AML-193 (cell line): ENCODE measurements at regions not wholly inside any gene's neighbourhood (a gene's known extent, or its start where the extent isn't known, plus 50 kb on each side); places are given as distances from the start of the nearest gene placed in this dataset.
"Not testable (repeated sequence)": the region's sequence is repeated elsewhere in the genome, so short reads cannot be mapped to it uniquely, and the experiment has no call there.

Source experiments
- DNase-seq, 2 experiments: peaks; one replicate each; lab custom pipeline; 2025; lab: John Stamatoyannopoulos, UW

- DNase-seq, result no peak
These were observed 222.4 kb upstream of the IRS2 start for GRCh38 chr13:110008816-110009215.

- no peak for DNase-seq
These were observed 219.9 kb upstream of the IRS2 start for GRCh38 chr13:110006304-110006703.

GRCh38 chr13:110005563-110005962 lies 219.2 kb upstream of the IRS2 start:
- no peak for DNase-seq

- no peak for DNase-seq
These were observed 218.4 kb upstream of the IRS2 start for GRCh38 chr13:110004814-110005213.

- no peak for DNase-seq
These were observed 215.4 kb upstream of the IRS2 start for GRCh38 chr13:110001670-110002275.

- DNase-seq, result no peak
These were observed 214.4 kb upstream of the IRS2 start for GRCh38 chr13:110000534-110001345.

- no peak for DNase-seq
These were observed 213.5 kb upstream of the IRS2 start for GRCh38 chr13:109999659-110000533.

- no peak for DNase-seq
These were observed 212.5 kb upstream of the IRS2 start for GRCh38 chr13:109998684-109999533.

- DNase-seq, result no peak
These were observed 211.7 kb upstream of the IRS2 start for GRCh38 chr13:109998037-109998436.

- not testable (repeated sequence) for DNase-seq
These were observed 210.7 kb upstream of the IRS2 start for GRCh38 chr13:109997056-109997595.

- no peak for DNase-seq
These were observed 210.1 kb upstream of the IRS2 start for GRCh38 chr13:109996404-109996960.

- no peak for DNase-seq
These were observed 209.2 kb upstream of the IRS2 start for GRCh38 chr13:109995578-109995977.

GRCh38 chr13:109990296-109990695 lies 203.9 kb upstream of the IRS2 start:
- no peak for DNase-seq

- no peak for DNase-seq
These were observed 203.3 kb upstream of the IRS2 start for GRCh38 chr13:109989686-109990085.

- DNase-seq, result no peak
These were observed 202.8 kb upstream of the IRS2 start for GRCh38 chr13:109989155-109989554.

- DNase-seq, result no peak
These were observed 200.5 kb upstream of the IRS2 start for GRCh38 chr13:109986851-109987250.

GRCh38 chr13:109985871-109986450 lies 199.6 kb upstream of the IRS2 start:
- DNase-seq, result no peak

GRCh38 chr13:109983447-109983846 lies 197.1 kb upstream of the IRS2 start:
- DNase-seq, result no peak

- DNase-seq, result no peak
These were observed 194.6 kb upstream of the IRS2 start for GRCh38 chr13:109981000-109981399.

GRCh38 chr13:109979676-109980075 lies 193.3 kb upstream of the IRS2 start:
- not testable (repeated sequence) for DNase-seq

- DNase-seq, result no peak
These were observed 192.8 kb upstream of the IRS2 start for GRCh38 chr13:109979228-109979627.
